Stimulated activated naive CD8-positive, alpha-beta T cell treated with anti-CD3 and anti-CD28 coated beads, Interleukin-15, amount 100 ng/mL, for 72 hours (primary cell): ENCODE measurements at regions not wholly inside any gene's neighbourhood (a gene's known extent, or its start where the extent isn't known, plus 50 kb on each side); places are given as distances from the start of the nearest gene placed in this dataset.
A peak's percentile ranks its signal among the peaks of the same experiment; 100 is the strongest.

Experiments used
- ATAC-seq: fragments of 150-1000 bp; cut with Tn5 transposase; 2 replicates; pipeline ENCODE4 v1.10.0; 2021; ENCODE audit warnings: mild to moderate bottlenecking, moderate library complexity
- DNase-seq, 2 donors: peaks; one replicate each; pipeline ENCODE4 v3.0.0; 2021 to 2022
- H3K27ac Mint-ChIP-seq, 2 donors: one replicate each; pipeline ENCODE4 v1.8.0; 2022; ENCODE audit warnings: mild to moderate bottlenecking in 2 of 2, mixed read lengths in 2 of 2, moderate library complexity in 2 of 2
- H3K27me3 Mint-ChIP-seq: one replicate; pipeline ENCODE4 v1.8.0; 2022; ENCODE audit warnings: mixed read lengths
- H3K4me1 Mint-ChIP-seq: one replicate; pipeline ENCODE4 v1.8.0; 2022; ENCODE audit warnings: mild to moderate bottlenecking, mixed read lengths
- H3K4me3 Mint-ChIP-seq, 2 donors: one replicate each; pipeline ENCODE4 v1.8.0; 2022; ENCODE audit warnings: mild to moderate bottlenecking in 2 of 2, mixed read lengths in 2 of 2, moderate library complexity in 1 of 2
- H3K9me3 Mint-ChIP-seq, 2 donors: one replicate each; pipeline ENCODE4 v1.8.0; 2022; ENCODE audit warnings: mixed read lengths in 2 of 2

DNA sequence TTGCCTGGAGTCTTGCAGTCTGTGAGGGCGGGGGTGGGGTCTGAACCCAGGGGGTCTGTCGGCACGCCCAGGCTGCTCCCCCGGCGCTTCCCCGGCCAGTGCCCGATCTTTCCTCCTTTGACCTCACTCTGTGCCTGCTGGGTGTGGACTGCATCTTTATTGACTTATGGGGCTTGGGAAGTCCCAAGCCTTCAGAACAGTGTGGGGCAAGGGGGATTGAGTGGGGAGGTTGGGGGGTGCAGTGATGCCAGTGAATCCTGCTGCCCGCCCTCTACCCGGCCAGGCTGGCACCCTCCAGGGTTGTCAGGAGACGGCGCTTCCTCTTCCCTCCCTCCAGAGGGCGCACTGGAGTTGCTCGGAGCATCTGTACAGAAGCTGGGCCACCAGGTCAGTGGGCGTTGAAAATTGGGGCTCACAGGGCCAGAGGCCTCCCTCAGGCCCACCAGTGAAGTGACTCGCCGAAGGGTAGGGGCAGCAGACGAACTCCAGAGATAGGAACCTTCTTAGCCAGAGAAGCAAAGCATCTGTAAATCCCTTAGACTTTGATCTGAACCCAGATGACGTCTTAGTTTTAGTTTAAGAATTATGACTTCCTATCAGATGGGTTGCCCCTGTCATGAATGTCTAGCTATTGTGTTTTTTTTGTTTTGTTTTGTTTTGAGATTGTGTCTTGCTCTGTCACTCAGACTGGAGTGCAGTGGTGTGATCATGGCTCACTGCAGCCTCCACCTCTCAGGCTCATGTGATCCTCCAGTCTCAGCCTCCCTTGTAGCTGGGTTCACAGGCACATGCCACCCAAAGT is 184.8 kb upstream of the CIBAR2 start:
- ATAC-seq: peak; percentile 86
- no peaks in the 10 kb centered on the region for H3K4me1 Mint-ChIP-seq
- no peak overlapping the region for H3K4me3 Mint-ChIP-seq
- H3K27ac Mint-ChIP-seq: no peak overlapping the region
- no peaks in the 10 kb centered on the region for H3K9me3 Mint-ChIP-seq
- H3K27me3 Mint-ChIP-seq: no peaks in the 10 kb centered on the region
- peak; percentile 57 to 58 for DNase-seq

DNA sequence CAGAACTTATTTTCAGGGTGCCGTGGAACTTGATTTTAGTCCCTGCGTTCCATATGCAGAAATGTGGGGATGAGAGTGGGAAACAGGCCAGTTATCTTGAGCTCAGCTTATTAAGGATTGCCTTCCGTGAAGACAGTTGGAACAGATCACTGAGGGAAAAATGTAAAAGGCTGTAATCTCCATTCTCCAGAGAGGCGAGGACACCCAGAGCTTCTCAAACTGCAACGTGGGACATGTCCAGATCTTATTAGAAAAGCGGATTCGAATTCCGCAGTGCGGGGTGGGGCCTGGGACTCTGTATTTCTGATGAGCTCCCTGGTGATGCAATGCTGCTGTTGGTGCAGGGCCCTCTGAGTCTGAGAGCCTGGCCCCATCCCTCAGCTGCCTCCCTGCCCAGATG is 185.6 kb upstream of the CIBAR2 start:
- Mint-ChIP-seq H3K4me3 (no peak overlapping the region), H3K27ac (no peak overlapping the region), H3K4me1 (peaks cover 3% of the 10 kb centered on the region), H3K9me3 (no peaks in the 10 kb centered on the region), H3K27me3 (no peaks in the 10 kb centered on the region)
- no peak for DNase-seq
- no peak for ATAC-seq

DNA sequence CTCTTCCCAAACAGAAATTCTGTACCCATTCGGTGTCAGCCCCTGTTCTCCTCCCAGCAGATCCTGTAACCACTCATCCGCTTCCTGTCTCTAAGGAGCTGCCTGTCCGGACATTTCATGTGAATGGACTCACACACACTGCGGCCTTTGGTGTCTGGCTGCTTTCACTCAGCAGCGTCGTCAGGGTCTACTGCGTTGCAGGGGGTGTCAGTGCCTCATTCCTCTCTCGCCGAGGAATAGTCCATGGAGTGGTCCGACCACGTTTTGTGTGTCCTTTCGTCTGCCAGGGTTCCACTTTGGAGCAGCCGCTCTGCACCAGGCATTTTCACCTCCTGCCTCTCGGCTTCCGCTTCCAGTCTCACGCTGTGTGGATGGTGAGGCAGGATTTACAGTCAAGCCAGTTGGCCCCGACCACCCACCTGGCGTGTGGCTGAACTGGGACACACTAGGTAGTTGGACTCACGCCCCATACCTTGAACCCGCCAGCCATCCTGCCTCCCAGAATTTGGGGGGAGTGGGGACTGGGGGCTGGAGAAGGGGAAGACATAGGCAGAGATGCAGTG is 188.2 kb upstream of the CIBAR2 start:
- H3K9me3 Mint-ChIP-seq: no peaks in the 10 kb centered on the region
- peaks cover 29% of the 10 kb centered on the region for H3K4me1 Mint-ChIP-seq
- H3K27ac Mint-ChIP-seq: peak overlapping the region in 1 of 2 donors; percentile 8
- no peaks in the 10 kb centered on the region for H3K27me3 Mint-ChIP-seq
- ATAC-seq (no peak), DNase-seq (no peak)
- no peak overlapping the region for H3K4me3 Mint-ChIP-seq

DNA sequence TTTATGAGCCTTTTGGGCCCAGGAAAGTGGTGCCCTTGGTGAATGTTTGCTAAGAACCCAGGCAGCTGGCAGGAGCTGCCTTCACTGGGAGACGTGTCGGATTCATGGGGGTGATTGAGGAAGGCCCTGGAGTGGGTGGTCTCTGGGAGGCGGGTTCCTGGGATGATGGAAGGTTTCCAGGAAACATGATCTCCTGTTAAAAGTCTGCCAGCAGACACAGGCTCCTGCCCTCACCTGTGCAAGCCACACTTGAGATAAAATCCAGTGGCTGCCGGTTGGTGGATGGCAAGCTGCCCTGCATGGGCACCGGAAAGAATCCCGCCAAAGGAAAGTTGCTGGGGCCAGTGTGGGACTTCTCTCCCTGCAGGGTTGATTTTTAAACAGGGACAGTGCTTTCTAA is 189.0 kb upstream of the CIBAR2 start:
- no peak overlapping the region for H3K27ac Mint-ChIP-seq

DNA sequence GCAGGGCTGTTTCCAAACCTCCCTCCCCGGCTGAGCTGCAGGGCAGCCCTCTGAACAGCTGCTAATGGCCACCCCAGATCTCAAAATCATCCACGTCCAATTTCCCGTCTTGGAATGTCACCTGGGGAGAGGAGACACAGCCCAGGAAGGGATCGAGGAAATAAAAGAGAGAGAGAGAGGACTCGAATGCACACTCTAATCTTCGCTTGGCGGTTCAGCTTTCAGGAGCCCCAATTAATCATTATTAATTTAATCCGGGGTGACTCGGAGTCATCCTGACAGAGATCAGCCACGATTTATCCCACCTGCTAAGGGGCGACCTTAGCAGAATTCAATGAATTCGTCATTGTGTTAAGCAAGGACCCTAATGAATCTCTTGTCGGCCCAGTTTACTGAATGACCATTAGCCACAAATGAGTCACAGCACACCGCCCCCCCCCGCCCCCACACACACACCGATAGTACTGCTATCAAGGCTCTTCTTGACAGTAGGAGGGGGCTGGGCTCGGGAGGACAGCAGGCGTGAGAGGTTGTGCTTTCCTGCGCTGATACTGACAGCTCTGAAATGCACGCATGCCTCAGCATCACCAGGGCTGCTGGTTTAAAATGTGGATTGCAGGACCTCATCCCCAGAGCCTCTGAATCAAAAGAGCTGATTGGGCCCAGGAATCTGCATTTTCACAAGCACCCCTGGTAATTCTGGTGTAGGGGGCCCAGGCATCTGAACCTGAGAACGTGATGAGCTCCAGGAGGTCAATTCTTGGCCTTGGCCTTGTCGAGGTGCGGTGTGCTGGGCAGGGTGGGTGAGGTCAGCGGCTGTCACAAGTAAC is 190.0 kb upstream of the CIBAR2 start:
- DNase-seq: no peak
- H3K27me3 Mint-ChIP-seq: no peaks in the 10 kb centered on the region
- no peaks in the 10 kb centered on the region for H3K9me3 Mint-ChIP-seq
- ATAC-seq: no peak
- H3K27ac Mint-ChIP-seq: no peak overlapping the region
- no peak overlapping the region for H3K4me3 Mint-ChIP-seq
- H3K4me1 Mint-ChIP-seq: peaks cover 47% of the 10 kb centered on the region

More for the DNA sequence above, 189.0 kb upstream of the CIBAR2 start:
- ATAC-seq (no peak), DNase-seq (no peak)
- Mint-ChIP-seq H3K9me3 (no peaks in the 10 kb centered on the region), H3K4me3 (no peak overlapping the region), H3K4me1 (peaks cover 37% of the 10 kb centered on the region), H3K27me3 (no peaks in the 10 kb centered on the region)

DNA sequence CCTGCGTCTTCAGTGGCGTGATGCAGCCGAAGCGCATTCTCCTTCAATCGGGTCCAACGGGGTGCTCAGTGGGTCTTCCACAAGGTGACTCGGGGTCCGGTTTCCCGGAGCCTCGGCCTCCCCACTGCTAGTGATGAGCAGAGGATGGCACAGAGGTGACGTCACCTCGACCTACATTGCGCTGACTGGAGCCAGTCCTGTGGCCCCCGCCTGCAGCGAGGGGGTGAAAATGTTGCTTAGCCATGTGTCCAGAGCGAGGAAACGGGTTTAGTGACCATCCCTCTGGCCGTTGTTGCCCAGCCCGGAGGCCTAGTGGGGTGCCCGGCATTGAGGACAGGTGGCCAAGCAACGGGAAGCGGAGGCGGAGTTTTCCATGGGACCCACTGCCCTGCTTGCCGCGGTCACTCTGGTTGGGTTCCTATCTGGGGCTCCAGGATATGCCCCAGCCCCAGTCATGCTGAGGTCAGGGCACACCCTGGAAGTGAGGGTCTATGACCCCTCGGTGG is 190.6 kb upstream of the CIBAR2 start:
- Mint-ChIP-seq H3K27ac (no peak overlapping the region), H3K9me3 (no peaks in the 10 kb centered on the region), H3K4me1 (peaks cover 53% of the 10 kb centered on the region), H3K4me3 (peak overlapping the region; percentile 89 to 90), H3K27me3 (no peaks in the 10 kb centered on the region)
- ATAC-seq (no peak), DNase-seq (no peak)

DNA sequence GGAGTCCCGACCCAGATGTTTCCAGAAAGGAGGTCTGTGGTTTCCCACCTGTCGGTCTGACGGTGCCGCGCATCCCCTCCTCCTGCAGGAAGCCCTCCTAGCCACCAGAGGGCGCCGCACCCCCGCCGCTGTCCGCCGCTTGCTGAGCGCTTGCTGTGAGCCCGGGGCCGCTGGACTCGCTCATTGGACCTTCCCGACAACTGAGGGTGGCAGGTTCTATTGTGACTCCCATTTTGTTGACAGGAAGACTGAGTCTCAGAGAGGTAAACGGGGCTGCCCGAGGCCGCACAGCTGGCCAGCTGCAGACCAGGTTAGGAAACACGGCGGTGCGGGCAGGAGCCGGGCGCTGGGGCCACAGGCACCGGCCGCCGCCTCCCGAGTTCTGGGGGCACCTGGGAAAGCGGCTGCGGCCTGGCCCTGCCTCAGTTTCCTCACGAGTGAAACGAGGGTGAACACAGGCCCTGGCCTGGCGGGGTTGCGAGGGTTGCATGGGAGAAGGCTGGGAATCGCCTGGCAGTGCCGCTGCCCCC is 191.1 kb upstream of the CIBAR2 start:
- H3K4me1 Mint-ChIP-seq: peaks cover 59% of the 10 kb centered on the region
- H3K4me3 Mint-ChIP-seq: peak overlapping the region; percentile 89 to 90
- H3K9me3 Mint-ChIP-seq: no peaks in the 10 kb centered on the region
- no peaks in the 10 kb centered on the region for H3K27me3 Mint-ChIP-seq
- peak overlapping the region; percentile 76 for H3K27ac Mint-ChIP-seq
- ATAC-seq: peak; percentile 66
- DNase-seq: peak; percentile 83 to 87

DNA sequence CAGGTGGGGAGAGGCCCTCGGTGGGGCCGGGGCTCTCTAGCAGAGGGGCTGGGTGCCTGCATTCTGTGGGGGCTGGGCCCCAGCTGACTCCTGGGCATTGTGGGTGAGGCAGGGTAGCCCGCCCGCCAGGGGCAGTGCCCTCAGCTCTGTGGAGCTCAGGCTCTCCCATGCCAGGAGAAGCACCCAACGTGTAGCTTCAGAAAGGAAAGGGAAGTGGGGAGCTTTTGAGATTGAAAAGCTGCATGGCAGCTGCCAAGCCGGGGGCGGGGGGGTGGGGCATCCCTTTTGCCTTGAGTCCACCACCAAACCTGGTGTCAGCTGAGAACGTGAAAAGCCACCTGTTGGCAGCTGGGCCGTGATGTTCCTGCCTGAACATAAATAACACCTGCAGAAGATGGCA is 192.1 kb upstream of the CIBAR2 start:
- H3K9me3 Mint-ChIP-seq: no peaks in the 10 kb centered on the region
- no peak for ATAC-seq
- DNase-seq: no peak
- no peaks in the 10 kb centered on the region for H3K27me3 Mint-ChIP-seq
- H3K27ac Mint-ChIP-seq: no peak overlapping the region
- H3K4me3 Mint-ChIP-seq: peak overlapping the region; percentile 89 to 90
- peaks cover 65% of the 10 kb centered on the region for H3K4me1 Mint-ChIP-seq

DNA sequence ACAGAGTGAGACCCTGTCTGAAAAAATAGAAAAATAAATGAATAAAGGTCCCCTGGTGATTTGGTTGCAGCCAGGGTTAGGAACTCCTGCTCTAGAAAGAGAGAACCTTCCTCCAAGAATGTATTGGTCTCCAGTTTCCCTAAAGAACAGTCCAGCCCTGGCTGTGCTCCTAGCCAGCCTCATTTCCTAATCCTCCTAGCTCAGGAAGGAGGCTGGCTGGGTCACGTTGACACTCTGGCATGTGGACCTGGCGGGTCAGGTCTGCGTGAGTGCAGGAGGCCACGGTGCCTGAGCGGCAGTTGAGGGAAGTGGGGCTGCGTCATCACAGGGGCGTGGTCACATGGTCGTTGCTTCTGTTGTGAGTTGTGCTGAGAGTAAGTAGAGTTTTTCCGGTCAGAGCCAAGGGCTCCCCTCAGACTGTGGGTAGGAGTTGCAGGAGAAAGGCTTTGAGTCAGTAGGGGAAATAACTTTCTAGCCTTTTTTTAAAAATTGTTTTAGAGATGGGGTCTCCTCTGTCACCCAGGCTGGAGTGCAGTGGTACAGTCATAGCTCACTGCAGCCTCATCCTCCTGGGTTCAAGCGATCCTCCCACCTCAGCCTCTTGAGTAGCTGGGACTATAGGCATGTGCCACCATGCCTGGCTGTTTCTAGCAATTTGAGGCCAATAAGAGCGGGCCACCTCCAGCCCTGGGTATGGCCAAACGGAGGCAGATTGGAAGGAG is 194.0 kb upstream of the CIBAR2 start:
- H3K27ac Mint-ChIP-seq: peak overlapping the region; percentile 94 to 95
- ATAC-seq (peak; percentile 86), DNase-seq (peak; percentile 76 to 87)
- peaks cover 84% of the 10 kb centered on the region for H3K4me1 Mint-ChIP-seq
- no peaks in the 10 kb centered on the region for H3K27me3 Mint-ChIP-seq
- H3K9me3 Mint-ChIP-seq: no peaks in the 10 kb centered on the region
- peak overlapping the region; percentile 34 to 52 for H3K4me3 Mint-ChIP-seq

DNA sequence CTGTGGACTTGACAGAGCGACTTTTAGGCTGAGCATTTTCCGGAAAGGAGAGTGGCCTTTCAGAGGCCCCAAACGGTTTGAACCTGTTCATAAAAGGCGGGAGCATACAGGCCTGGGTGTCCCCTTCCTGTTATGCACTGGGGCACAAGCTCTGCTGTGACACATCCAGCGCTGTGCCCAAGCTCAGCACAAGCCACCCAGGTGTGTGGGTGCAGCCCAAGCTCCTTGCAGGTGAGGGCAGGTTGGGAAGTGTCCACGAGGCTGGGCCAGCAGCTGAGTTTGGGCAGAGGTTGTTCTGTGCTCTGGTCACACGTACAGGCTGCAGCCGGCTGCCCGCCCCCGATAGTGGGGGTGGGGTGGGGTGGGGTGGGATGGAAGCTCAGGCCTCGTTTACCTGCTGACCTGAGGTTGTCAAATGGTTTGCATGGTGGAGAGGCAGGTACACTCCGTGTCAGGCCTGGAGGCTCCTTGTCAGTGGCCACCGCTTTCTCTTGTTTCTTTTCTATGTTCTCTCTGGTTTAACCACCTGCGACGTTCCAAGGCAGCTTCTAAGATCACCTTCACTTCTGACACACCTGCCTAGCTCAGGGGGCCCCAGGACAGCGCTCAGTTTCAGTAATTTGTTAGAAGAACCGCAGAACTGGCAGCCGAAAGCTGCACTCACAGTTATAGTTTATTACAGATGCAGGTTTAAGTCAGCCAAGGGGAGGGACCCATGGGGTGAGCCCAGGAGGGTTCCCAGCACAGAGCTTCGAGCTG is 194.7 kb upstream of the CIBAR2 start:
- H3K27ac Mint-ChIP-seq: peak overlapping the region in 1 of 2 donors; percentile 94
- H3K4me1 Mint-ChIP-seq: peaks cover 89% of the 10 kb centered on the region
- peak overlapping the region in 1 of 2 donors; percentile 52 for H3K4me3 Mint-ChIP-seq
- H3K27me3 Mint-ChIP-seq: no peaks in the 10 kb centered on the region
- no peaks in the 10 kb centered on the region for H3K9me3 Mint-ChIP-seq
- DNase-seq (no peak), ATAC-seq (peak; percentile 2)

DNA sequence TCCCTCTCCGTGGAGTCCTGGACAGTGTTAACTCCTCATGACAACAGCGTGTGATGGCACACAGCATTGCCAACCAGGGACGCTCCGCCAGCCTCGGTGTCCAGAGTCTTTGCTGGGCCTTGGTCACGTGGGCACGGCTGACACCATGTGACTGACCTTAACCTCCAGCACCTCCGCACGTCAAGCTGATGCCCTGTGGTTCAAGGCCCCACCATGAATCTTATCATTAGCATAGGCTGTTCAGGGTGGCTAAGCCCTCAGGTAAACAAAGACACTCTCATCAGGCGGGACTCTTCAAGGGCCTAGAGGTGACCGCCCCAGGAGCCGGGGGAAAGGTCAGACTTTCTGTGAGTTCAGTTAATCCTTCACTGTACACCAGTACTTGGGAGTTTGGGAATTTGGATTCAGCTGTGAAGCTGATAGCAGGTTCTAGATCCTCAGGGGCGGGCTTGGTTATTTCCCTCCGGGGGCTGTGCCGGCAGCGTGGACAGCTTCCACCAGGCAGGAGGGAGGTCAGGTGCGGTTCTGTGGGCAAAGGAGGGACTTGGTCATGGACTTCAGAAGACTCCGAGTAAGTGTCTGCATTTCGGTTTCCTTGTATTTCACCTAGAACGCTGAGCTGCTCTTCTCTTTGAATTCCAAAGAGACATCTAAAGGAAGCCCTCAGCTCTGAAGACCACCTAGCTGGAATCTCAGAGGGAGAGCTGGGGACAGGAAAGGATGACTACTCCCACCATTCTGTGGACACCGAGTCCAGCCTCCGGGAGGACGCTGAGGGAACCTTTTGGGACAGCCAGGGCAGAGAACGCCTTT is 195.5 kb upstream of the CIBAR2 start:
- Mint-ChIP-seq H3K4me1 (peaks cover 94% of the 10 kb centered on the region), H3K4me3 (peak overlapping the region in 1 of 2 donors; percentile 24), H3K9me3 (no peaks in the 10 kb centered on the region), H3K27ac (peak overlapping the region in 1 of 2 donors; percentile 40), H3K27me3 (no peaks in the 10 kb centered on the region)
- ATAC-seq: no peak
- no peak for DNase-seq

DNA sequence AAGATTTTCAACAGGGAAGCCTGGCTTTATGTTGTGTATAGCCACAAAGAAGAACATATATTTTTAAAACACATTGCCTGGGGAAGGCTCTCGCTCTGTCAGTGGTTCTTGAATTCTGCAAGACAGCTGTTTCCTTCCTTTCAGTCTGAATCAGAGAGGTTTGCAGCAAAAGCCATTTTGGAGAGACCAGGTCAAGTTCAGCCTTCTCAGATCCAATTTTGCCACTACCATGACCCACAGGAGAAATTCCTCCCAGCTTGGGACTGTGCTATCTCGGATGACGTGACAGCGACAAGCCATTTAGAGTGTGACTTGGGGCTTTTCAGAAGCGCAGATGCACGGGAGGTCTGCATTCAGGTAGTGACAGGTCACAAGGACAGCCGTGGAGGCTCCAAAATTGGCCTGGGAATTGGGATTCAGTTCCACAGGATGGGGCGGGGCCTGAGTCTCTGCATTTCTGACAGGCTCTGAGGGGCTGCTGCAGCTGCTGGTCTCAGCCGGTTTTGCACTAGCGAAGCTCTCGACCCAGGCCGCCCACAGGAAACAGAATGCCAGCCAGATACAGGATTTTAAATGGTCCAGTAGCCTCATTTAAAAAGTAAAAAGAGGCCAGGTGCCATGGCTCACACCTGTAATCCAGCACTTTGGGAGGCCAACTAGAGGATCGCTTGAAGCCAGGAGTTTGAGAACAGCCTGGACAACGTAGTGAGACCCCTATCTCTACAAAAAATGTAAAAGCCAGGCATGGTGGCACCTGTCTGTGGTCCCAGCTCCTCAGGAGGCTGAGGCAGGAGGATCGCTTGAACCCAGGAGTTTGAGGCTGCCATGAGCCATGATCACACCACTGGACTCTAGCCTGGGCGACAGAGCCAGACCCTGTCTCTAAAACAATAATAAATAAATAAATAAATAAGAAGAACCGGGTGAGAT is 196.6 kb upstream of the CIBAR2 start:
- H3K4me3 Mint-ChIP-seq: peak overlapping the region; percentile 32 to 71
- ATAC-seq (no peak), DNase-seq (no peak)
- no peaks in the 10 kb centered on the region for H3K27me3 Mint-ChIP-seq
- H3K27ac Mint-ChIP-seq: peak overlapping the region in 1 of 2 donors; percentile 82
- H3K9me3 Mint-ChIP-seq: no peaks in the 10 kb centered on the region
- peaks cover 83% of the 10 kb centered on the region for H3K4me1 Mint-ChIP-seq
